DMS53 treated with DMSO at 0.1 percent for 48 hours (cell line): ENCODE measurements at regions not wholly inside any gene's neighbourhood (a gene's known extent, or its start where the extent isn't known, plus 50 kb on each side); places are given as distances from the start of the nearest gene placed in this dataset.

Experiments
- DNase-seq: peaks from one replicate; lab custom pipeline; 2025; ENCODE audit not compliant: unreplicated experiment; lab: John Stamatoyannopoulos, UW

- no peak for DNase-seq
These were observed 50.8 kb upstream of the KLHL13 start for GRCh38 chrX:118167361-118167760.

GRCh38 chrX:118171356-118171755, 54.7 kb upstream of the KLHL13 start:
- no peak for DNase-seq

GRCh38 chrX:118174516-118175098, 58.0 kb upstream of the KLHL13 start:
- no peak for DNase-seq

GRCh38 chrX:118177708-118178107, 61.1 kb upstream of the KLHL13 start:
- no peak for DNase-seq

GRCh38 chrX:118178450-118178849, 61.8 kb upstream of the KLHL13 start:
- no peak for DNase-seq

- no peak for DNase-seq
These were observed 62.6 kb upstream of the KLHL13 start for GRCh38 chrX:118179161-118179560.

- no peak for DNase-seq
These were observed 63.1 kb upstream of the KLHL13 start for GRCh38 chrX:118179718-118180117.

- DNase-seq = no peak
These were observed 64.4 kb upstream of the KLHL13 start for GRCh38 chrX:118181030-118181429.

- no peak for DNase-seq
These were observed 65.4 kb upstream of the KLHL13 start for GRCh38 chrX:118182025-118182424.

- DNase-seq = no peak
These were observed 66.1 kb upstream of the KLHL13 start for GRCh38 chrX:118182681-118183080.

- no peak for DNase-seq
These were observed 67.0 kb upstream of the KLHL13 start for GRCh38 chrX:118183606-118184005.

- no peak for DNase-seq
These were observed 70.5 kb upstream of the KLHL13 start for GRCh38 chrX:118187100-118187499.

GRCh38 chrX:118189000-118189399, 72.4 kb upstream of the KLHL13 start:
- DNase-seq = peak; percentile 5

GRCh38 chrX:118189628-118190027, 73.0 kb upstream of the KLHL13 start:
- DNase-seq = peak; percentile 32

GRCh38 chrX:118197730-118198129, 81.1 kb upstream of the KLHL13 start:
- no peak for DNase-seq

GRCh38 chrX:118198577-118198976, 82.0 kb upstream of the KLHL13 start:
- no peak for DNase-seq

- DNase-seq = no peak
These were observed 83.4 kb upstream of the KLHL13 start for GRCh38 chrX:118199997-118200396.

- DNase-seq = no peak
These were observed 89.1 kb upstream of the KLHL13 start for GRCh38 chrX:118205421-118206395.

- peak; percentile 74 for DNase-seq
These were observed 91.3 kb upstream of the KLHL13 start for GRCh38 chrX:118207831-118208453.

GRCh38 chrX:118208481-118208880, 91.9 kb upstream of the KLHL13 start:
- peak; percentile 27 for DNase-seq

GRCh38 chrX:118211891-118212816, 95.5 kb upstream of the KLHL13 start:
- no peak for DNase-seq
